Activated CD8-positive, alpha-beta memory T cell treated with anti-CD3 and anti-CD28 coated beads for 24 hours (primary cell): ENCODE measurements at regions not wholly inside any gene's neighbourhood (a gene's known extent, or its start where the extent isn't known, plus 50 kb on each side); places are given as distances from the start of the nearest gene placed in this dataset.
"Not testable (repeated sequence)": the region's sequence is repeated elsewhere in the genome, so short reads cannot be mapped to it uniquely, and the experiment has no call there.

Experiments
- DNase-seq: peaks from one replicate; pipeline ENCODE4 v3.0.0-alpha.2; 2020

DNA sequence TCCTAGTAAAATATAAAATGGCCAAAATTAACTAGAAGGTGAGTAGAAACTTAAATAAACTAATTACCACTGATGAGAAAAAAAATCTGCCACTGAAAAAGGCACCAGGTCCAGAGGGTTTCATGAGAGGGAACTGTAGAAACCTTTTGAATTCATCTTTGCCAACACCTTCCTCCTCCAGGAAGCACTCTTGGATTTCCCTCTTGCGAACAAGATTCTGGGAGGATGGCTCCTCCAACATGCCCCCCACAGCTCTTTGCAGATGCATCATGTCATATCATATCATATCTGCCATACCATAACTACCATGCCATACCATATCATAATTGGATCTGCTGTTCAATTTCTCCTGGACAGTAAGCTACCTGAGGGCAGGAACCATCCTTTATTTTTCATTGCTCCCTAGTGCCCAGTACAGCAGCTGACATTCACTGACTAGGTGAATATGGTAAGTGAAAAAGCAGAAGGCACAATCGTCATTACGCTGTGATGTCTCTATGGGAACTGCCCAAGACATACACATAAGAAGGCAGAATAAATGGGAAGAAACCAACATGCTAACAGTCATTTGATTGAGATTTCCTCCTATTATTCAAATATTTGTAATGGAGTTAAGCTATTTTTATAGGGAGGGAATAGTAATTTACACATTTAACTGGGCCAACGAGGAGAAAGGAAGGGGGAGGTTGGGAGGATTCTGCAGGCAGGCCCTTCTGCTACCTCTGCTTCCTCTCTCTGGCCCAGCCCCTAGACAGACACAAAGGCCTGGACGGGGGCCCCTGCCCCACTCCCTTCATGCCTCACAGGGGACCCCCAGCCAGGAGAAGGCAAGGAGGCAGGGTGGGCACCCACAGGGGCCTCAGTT lies 110.1 kb upstream of the SMURF2 start:
- peak; percentile 52 for DNase-seq

DNA sequence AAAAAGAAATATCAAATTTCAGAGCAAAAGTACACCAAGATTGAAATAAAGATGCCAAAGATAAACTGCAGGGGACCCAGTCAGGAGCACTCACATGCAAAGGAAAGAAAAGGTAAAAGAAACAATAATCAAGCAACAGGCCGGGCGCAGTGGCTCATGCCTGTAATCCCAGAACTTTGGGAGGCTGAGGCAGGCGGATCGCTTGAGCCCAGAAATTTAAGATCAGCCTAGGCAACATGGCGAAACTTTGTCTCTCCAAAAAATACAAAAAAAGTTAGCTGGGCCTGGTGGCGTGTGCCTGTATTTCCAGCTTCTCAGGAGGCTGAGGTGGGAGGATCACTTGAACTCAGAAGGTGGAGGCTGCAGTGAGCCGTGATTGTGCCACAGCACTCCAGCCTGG lies 107.6 kb upstream of the SMURF2 start:
- peak; percentile 19 for DNase-seq

DNA sequence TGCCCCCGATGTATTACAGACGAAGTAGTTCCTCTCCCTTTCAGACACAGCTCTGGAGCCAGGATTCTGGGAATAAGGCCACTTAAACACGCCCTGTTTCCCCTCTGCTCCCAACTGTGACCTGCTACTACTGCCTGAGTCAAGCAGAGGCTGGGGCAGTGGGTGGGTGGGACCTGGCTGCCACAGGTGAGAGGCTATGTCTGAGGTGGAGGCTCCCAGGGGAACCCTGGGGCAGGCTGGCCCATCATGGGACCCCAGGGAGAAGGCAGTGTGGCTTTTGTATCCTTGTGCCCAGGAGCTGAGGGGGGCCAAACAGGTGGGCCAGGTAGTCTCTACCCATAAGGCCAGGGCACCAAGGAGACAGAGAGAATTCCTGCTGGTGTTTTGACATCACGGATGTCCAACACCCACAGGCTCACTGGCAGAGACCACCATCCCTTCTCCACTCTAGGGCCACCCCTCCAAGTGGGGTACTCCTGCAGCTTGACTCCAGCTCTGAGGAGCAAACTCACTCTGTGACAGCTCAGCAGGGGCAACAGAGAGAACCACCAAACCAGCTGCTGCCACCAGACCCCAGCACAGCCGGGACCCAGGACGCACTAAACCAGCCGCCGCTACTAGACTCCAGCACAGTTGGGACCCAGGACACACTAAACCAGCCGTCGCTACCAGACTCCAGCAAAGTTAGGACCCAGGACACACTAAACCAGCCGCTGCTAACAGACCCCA lies 105.3 kb upstream of the SMURF2 start:
- DNase-seq, result peak; percentile 30

DNA sequence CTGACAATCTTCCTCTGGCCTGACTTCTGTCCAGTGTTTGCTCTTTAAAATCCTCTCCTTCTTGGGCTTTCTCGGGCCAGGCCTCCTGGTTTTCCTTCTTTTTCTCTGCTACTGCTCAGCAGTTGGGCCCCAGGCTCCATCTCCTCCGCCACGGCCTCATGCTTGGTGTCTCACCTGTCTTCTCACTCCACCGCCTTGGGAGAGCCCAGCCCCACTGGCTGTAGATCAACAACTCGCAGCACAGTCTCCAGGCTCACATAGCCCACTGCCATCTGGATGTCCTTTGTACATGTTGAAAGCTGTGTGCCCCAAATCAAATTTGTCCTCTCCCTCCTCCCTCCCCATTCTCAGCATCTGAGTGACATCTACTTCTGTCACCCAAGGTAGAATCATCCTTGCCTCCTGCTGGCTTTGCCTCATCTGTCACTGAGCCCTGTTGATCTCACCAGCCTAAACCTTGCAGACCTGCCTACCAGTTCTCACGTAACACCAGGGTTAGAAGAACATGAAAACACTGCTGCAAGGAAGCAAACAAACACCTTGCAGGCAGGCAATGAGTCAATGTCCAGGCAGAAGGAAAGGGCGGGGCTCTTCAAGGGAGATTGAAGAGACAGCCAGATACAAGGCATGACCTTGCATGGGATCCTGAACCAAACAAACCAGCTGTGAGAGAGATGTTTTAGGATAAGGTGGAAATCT lies 103.2 kb upstream of the SMURF2 start:
- DNase-seq, result peak; percentile 44

DNA sequence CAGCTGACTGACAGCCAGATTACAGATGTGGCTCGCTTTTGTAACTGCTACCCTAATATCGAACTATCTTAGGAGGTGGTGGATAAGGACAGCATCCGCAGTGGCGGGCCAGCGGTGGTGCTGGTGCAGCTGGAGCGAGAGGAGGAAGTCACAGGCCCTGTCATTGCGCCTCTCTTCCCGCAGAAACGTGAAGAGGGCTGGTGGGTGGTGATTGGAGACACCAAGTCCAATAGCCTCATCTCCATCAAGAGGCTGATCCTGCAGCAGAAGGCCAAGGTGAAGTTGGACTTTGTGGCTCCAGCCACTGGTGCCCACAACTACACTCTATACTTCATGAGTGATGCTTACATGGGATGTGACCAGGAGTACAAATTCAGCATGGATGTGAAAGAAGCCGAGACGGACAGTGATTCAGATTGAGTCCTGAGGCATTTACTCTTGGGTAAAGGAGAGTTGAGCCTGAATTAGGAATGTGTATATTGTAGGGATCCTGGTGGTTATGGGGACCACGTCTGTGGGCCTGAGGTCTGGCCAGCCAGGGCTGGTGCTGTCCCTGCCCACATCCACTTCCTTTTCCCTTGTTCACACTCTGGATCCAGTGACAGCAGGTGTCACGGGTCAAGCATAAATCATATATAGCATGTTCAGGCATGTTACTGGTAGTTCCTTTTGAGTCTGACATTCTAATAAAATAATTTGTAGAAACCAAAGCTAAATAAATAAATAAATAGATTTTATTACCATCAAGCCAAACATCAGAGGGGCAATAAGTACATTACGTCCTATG lies 89.0 kb upstream of the SMURF2 start:
- no peak for DNase-seq

DNA sequence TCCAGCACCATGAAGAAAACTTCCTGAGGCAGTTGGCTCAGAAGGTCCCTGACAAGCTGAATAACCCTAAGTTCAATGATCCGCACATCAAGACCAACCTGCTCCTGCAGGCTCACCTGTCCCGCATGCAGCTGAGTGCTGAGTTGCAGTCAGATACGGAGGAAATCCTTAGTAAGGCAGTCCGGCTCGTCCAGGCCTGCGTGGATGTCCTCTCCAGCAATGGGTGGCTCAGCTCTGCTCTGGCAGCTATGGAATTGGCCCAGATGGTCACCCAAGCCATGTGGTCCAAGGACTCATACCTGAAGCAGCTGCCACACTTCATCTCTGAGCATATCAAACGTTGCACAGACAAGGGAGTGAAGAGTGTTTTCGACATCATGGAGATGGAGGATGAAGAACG lies 88.4 kb upstream of the SMURF2 start:
- no peak for DNase-seq

DNA sequence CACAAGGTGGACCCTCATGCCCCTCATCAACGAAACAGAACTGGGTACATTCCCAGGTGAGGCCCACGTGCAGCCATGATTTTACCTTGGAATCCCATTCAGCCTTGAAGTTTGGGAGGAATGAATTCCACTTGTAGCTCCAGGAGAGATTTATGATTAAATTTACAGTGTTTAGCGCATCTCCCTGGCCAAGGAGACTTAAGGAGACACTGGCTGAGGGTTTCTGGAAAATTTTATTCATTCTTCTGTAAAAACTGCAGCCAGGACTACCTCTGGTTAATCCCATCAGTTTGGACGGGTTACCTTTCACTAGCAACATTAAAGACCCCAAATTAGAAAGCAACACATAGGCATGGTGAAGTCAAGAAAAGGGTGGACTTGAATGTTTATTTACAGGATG lies 87.2 kb upstream of the SMURF2 start:
- DNase-seq, result no peak

DNA sequence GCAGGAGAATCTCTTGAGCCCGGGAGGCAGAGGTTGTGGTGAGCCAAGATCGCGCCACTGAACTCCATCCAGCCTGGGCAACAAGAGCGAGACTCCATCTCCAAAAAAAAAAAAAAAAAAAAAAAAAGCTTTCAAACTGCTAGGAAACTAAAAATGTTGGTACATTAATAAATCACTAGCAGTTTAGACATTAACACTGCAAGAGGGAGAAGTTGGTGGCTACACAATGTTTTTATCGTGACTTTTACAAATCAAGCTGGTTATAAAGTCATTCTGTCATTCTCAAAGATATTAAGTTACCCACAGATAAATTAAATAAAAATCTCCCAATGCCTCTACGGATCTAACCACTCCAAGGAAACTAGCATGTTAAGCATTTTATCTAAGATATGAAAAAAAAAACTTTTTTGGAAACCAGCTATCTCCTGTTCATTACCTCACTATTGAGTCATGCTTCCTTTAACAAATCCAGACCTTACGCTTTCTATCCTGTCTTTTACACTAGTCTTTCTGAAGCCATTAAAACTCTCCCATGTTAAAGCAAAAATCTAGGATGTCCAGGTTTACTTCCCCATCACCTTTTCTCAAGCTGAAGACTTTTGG lies 85.9 kb upstream of the SMURF2 start:
- no peak for DNase-seq

DNA sequence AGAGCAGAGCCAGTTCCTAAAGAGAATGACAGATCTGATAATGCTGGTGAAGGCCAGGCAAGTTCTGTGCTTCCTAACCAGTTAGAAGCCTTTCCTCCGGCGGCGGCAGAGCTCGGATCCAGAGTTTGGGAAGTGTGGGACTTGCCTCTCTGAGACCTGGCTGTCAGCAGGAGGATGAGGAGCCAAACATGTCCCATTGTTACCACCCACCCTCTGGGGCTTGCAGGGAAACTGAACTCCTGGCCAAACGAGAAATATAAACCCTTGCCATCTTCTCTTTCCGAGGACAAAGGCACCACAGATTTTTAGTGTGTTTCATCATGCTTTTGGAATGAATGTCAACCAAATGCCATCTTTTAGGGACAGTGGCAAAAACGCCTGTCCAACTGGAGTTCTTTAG lies 80.2 kb upstream of the SMURF2 start:
- no peak for DNase-seq

DNA sequence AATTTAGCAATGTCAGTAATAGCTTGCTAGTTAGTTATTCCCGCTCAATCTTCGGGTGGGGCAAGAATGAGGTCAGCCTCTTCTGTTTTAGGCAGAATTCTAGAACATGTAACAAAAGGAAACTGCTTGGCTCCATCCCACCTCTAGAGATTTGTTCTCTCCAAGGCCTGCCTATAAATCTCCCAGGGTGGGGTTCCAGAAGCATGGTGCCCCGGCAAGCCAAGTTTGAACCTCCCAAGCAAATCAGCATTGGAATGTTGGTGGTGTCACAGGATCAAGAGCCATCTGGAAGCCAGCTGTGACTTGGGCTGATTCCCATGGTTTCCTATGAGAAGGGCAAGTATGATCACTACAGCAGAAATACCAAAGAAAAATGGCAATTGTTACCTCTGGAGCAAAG lies 79.8 kb upstream of the SMURF2 start:
- DNase-seq, result not testable (repeated sequence)

DNA sequence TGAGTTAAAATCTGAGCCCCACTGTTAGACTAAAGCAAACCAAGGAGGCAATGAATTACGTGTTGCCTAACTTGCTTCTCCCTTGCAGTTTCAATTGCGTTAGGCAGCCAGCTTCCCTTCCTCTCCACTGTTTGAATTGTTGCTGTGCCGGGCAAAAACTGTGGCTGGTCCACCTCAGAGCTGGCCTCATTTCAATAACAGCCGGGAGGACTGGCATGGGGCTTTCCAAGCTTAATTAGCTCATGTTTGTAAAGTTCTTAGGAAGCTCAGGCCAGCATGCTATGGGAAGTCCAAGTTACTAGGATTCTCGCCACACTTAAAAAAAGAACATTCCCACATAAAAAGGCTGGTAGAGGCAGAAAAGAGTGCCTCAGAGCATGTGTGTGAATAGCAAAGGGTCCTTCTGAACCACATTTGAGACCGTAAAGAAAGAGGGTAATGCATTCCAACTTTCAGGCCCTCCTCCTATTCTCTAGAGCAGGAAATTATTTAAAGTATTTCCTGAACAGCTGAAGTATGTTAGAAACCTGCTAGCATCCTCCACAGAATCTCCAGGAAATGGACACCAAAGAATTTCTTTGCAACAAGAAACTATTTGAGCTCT lies 79.0 kb upstream of the SMURF2 start:
- DNase-seq, result no peak

DNA sequence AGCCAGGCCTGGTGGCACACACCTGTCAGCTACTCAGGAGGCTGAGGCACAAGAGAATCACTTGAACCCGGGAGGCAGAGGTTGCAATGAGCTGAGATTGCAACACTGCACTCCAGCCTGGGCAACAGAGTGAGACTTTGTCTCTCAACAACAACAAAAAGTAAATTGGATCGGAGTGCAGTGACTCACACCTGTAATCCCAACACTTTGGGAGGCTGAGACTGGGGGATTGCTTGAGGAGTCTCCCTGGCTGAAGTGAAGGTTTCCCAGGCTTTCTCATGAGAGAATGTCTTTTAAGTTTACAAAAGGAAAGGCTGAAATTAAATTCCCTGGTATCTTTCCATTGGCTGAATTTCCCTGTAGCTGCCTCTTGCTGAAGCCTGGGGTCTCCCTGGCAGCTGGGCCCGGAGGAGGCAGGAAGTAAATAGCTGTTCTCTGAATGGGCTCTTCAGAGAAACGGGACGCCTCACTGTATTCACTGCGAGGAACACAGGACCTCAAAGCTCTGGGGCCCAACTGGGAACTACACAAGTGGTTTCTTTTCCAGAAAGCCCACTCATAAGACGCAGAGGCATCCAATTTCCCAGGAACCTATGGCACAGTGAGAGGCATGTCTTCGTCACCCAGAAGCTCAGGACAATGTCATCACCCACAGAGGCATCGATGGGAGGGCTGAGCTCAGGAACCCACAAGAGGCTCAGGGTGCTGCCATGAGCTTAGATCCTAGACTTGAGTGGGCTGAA lies 77.4 kb upstream of the SMURF2 start:
- no peak for DNase-seq

DNA sequence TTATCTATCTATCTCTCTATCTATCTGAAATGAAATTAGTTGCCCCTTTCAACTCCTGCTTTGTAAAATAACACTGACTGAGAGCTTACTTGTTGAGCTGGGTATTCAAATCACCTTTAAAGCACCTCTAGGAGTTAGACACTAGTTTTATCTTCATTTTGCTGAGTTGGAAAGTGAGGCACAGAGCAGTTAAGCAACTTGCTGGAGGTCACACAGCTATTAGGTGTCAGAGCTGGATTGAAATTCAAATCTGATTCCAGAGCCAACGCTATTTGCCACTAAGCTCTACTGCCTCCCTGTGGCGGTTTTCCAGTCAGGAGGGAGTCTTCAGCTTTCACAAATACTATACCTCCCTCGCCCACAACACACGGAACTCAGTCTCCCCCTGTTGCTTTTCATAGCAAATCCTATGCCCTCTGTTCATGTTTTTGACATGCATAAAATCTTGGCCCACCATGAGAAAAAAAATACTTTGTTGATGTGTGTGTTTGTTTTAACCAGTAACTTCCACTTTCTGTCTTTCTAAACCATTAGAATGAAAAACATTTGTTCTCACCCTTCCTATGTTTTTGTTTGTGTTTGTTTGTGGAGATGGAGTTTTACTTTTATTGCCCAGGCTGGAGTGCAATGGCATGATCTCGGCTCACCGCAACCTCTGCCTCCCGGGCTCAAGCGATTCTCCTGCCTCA lies 74.8 kb upstream of the SMURF2 start:
- DNase-seq, result peak; percentile 65

DNA sequence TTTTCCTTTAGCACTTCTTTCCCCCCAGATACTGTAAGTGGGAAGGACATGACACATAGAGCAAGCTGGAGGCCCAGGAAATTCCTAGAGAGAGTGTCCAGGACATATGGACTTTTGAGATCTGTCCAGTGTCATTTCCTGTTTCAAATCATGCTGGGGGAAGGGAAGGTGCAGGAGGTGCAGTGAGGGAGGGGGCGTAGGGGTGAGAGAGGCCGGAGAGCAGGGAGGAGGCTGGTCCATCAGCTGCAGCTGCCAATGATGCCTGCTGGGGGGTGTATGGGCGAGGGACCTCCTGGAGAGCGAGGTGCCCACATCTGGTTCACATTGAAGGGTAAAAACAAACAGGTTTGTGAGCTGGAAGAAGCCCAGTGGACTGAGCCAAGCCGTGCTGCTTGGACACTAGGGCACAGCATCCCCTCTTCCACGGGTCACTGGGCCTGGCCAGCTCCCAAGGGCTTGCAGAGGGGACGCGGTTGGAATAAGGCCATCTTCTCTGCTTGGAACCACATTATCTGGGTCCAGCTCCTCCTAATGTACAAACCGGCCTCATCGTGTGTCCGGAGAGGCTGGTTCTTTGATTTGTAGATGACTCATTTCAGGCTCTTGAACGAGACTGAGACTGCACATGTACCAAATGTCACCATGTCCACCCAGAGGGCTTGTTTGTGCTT lies 70.4 kb upstream of the SMURF2 start:
- no peak for DNase-seq

DNA sequence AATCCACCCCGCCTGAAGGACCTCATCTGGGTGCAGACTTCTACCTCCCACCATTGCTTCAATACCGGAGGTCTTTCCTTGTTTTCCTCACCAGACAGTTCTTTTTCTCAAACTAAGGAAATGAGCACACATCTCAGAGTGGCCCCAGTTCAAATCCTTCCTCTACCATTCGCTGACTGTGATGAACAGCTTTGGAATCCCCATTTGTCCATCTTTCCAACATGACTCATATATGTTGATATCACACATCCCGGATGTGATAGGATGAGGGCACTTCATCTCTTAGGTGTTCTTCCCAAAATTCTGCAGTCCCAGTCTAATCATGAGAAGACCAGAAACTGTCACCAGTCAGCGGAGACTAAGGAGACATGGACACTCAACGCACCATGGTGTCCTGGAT lies 67.9 kb upstream of the SMURF2 start:
- DNase-seq, result not testable (repeated sequence)

DNA sequence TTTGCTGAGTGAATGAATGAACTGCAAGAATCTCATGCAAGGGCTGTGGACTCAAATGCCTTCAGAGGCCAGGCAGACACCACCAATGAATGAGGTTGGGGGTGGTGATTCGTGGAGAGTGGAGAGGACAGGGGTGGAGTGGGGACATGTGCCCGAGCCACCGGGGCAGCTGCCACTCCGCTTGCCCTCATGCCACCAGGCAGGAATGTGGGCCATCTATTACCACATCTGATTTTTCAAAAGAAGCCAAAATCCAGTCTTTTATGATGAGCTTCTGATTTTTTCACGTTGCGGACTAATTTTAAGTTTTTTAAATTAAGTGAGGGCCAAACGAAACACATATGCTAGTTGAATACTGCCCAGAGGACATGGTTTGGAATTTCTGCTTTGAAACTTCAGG lies 67.1 kb upstream of the SMURF2 start:
- DNase-seq, result no peak

DNA sequence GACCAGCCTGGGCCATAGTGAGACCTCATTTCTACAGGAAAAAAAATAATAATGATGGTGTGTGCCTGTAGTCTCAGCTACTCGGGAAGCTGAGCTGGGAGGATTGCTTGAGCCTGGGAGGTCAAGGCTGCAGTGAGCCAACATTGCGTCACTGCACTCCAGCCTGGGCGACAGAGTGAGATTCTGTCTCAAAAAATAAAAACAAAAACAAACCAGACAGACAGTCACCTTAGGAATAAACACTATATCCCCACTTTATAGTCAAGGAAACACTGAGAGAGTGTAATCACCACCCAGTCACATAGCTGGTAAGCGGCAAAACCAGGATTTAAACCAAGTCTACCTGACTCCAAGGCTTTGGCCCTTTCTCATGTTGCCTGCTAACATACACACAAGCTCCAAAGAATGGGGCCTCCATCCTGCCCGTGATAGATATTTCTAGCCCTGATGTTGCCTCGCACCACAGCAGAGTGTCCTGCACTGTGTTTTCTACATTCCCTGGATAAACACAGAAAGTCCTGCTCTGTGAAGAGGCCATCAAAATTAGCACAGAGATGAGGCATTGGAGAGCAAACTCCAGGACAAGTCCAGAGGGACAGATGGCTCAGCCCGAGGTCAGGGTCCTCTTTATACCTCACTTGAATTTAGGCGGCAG lies 66.1 kb upstream of the SMURF2 start:
- no peak for DNase-seq

DNA sequence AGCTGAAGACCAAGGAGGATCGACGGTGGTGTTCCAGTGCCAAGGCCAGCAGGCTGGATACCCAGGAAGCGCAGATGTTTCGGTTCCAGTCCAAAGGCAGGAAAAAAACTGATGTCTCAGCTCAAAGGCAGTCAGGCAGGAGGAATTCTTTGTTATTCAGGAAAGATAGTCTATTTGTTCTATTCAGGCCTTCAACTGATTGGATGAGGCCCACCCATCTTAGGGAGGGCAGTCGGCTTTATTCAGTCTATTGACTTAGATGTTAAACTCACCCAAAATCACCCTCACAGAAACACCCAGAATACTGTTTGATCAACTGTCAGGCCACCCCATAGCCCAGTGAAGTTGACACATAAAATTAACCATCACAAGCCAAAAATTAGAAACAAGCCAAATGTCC lies 63.9 kb upstream of the SMURF2 start:
- DNase-seq, result not testable (repeated sequence)

DNA sequence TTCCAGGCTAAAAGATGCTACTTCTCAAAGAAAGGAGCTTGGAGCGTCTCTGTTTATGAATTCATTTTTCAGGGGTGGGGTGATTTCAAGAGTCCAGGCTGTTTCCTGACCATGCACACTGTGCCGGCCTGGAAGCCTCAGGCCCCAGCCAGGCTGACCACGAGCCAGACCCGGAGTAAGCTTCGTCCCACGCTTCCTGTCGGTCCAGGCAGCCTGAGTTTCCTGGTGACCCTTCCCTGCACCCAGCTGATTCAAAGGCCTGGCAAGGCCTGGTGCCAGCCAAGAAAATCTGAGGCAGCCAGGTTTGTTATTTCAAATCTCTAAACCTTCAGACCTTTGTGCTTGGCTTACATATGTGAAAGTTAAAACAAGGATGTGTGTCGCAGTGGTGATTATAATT lies 62.1 kb upstream of the SMURF2 start:
- DNase-seq, result not testable (repeated sequence)

DNA sequence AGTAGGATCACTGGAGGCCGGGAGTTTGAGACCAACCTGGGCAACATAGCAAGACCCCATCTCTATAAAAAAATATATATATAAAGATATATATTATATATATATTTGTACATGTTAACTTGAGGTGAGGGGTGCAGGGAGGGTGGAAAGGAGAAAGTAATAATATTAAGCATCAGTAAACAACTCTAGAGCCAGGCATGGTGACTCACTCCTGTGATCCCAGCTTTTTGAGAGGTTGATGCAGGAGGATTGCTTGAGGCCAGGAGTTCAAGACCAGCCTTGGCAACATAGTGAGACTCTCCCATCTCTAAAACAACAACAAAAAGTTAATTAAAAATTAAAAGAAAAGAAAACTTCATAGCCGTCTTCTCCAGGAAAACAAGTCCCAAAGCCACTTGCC lies 61.7 kb upstream of the SMURF2 start:
- DNase-seq, result no peak
